Stomach smooth muscle (tissue), 2 donors: ENCODE measurements at regions not wholly inside any gene's neighbourhood (a gene's known extent, or its start where the extent isn't known, plus 50 kb on each side); places are given as distances from the start of the nearest gene placed in this dataset.

Source experiments
- H3K27ac ChIP-seq: one replicate; pipeline ENCODE4 v1.7.0; 2013; ENCODE audit warnings: mild to moderate bottlenecking, low read length, inconsistent platforms
- H3K27me3 ChIP-seq, 2 donors: one replicate each; pipeline ENCODE4 v1.7.0; 2013; ENCODE audit warnings: low read length in 2 of 2; ENCODE audit not compliant: insufficient read depth in 2 of 2, control insufficient read depth in 1 of 2
- H3K36me3 ChIP-seq, 2 donors: one replicate each; pipeline ENCODE4 v1.7.0; 2013; ENCODE audit warnings: low read length in 2 of 2; ENCODE audit not compliant: control insufficient read depth in 2 of 2, insufficient read depth in 2 of 2
- H3K4me1 ChIP-seq: one replicate; pipeline ENCODE4 v1.7.0; 2013; ENCODE audit warnings: low read length; ENCODE audit not compliant: control insufficient read depth, insufficient read depth
- H3K4me3 ChIP-seq, 2 donors: one replicate each; pipeline ENCODE4 v1.7.0; 2013; ENCODE audit warnings: low read length in 2 of 2
- H3K9ac ChIP-seq, 2 donors: one replicate each; pipeline ENCODE4 v1.7.0; 2013; ENCODE audit warnings: low read length in 2 of 2, mild to moderate bottlenecking in 1 of 2
- H3K9me3 ChIP-seq, 2 donors: one replicate each; pipeline ENCODE4 v1.7.0; 2013; ENCODE audit warnings: low read length in 2 of 2; ENCODE audit not compliant: control insufficient read depth in 2 of 2
- donor health status: healthy.
- donor health status: Pancreatic carcinoma.

DNA sequence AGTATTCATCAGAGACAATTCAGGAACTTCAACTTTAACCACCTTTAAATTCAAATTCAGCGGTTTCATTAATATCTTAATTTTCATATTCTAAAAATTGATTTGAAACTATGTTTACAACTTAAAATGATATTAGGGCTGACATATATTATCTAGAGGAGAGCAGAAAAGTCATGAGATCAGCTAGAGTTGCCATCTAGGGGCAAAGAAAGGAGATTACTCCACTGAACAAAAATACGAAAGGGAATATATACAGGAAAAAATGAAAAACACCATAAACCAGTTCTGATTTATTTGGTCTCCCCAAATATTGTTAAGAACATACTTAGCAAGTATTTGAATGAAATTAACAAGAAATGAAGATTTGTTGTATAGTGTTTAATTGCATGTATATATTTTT lies 946.3 kb downstream of the DTWD2 start:
- no peaks in the 10 kb centered on the region for H3K27me3 ChIP-seq

DNA sequence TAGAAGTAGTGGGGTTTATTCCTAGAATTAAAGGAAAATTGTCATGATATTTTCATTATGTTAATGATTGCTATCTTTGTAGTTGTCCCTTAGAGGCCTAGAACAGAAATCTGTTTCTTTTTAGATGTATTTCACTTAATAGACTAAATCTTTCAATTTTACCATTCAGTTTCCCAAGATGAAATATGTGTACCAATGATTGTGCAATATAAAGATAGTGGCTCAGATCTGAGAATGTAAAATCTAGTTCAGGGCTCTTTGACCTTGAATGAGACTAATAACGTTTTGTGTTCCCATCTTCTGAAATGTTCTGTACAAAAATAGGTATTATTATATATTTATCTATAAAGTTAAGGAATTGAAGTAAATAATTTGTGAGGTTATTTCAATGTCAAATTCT lies 947.9 kb downstream of the DTWD2 start:
- no peak overlapping the region for H3K27ac ChIP-seq
- H3K36me3 ChIP-seq = no peaks in the 10 kb centered on the region
- no peaks in the 10 kb centered on the region for H3K27me3 ChIP-seq
- H3K4me1 ChIP-seq = no peaks in the 10 kb centered on the region
- H3K9ac ChIP-seq = no peak overlapping the region
- H3K4me3 ChIP-seq = no peak overlapping the region
- no peaks in the 10 kb centered on the region for H3K9me3 ChIP-seq

More for the DNA sequence above, 946.3 kb downstream of the DTWD2 start:
- Histone ChIP-seq H3K36me3 (no peaks in the 10 kb centered on the region), H3K9me3 (no peaks in the 10 kb centered on the region), H3K4me3 (no peak overlapping the region), H3K9ac (no peak overlapping the region), H3K27ac (no peak overlapping the region), H3K4me1 (no peaks in the 10 kb centered on the region)

GRCh38 chr5:118033686-118034338 lies 954.5 kb downstream of the DTWD2 start:
- Histone ChIP-seq H3K4me1 (no peaks in the 10 kb centered on the region), H3K36me3 (no peaks in the 10 kb centered on the region), H3K27ac (no peak overlapping the region), H3K27me3 (no peaks in the 10 kb centered on the region), H3K9ac (no peak overlapping the region), H3K9me3 (no peaks in the 10 kb centered on the region), H3K4me3 (no peak overlapping the region)

DNA sequence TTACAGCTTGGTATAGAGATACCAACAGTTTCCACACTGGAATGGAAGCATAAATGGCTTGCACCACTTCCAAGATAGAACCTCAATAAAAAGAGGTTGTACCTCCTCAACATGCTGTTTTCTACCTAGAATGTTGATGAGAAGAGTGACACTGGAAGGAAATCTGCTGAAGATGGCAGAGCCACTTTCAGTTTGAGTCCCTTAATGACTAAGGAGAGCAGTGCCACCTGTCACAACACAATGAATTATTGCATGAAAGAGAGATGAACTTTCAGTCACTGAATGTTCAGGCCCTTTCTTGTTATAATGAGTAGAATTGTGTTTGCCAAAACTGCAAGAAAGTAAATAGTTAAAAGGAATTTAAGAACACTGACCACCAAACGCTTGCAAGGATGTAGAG lies 958.5 kb downstream of the DTWD2 start:
- no peaks in the 10 kb centered on the region for H3K36me3 ChIP-seq
- no peaks in the 10 kb centered on the region for H3K9me3 ChIP-seq
- H3K4me1 ChIP-seq = no peaks in the 10 kb centered on the region
- H3K27ac ChIP-seq = no peak overlapping the region
- H3K27me3 ChIP-seq = no peaks in the 10 kb centered on the region
- no peak overlapping the region for H3K4me3 ChIP-seq
- no peak overlapping the region for H3K9ac ChIP-seq

GRCh38 chr5:118022062-118022461 lies 966.3 kb downstream of the DTWD2 start:
- H3K9ac ChIP-seq = no peak overlapping the region
- no peaks in the 10 kb centered on the region for H3K4me1 ChIP-seq
- no peaks in the 10 kb centered on the region for H3K36me3 ChIP-seq
- no peak overlapping the region for H3K27ac ChIP-seq
- no peaks in the 10 kb centered on the region for H3K27me3 ChIP-seq
- no peaks in the 10 kb centered on the region for H3K9me3 ChIP-seq
- H3K4me3 ChIP-seq = no peak overlapping the region

- H3K27me3 ChIP-seq = no peaks in the 10 kb centered on the region
- no peak overlapping the region for H3K27ac ChIP-seq
- no peak overlapping the region for H3K9ac ChIP-seq
- no peak overlapping the region for H3K4me3 ChIP-seq
- no peaks in the 10 kb centered on the region for H3K9me3 ChIP-seq
- no peaks in the 10 kb centered on the region for H3K36me3 ChIP-seq
- H3K4me1 ChIP-seq = no peaks in the 10 kb centered on the region
Measured at GRCh38 chr5:118017536-118017935, 970.8 kb downstream of the DTWD2 start.

- Histone ChIP-seq H3K9ac (no peak overlapping the region), H3K27ac (no peak overlapping the region), H3K4me3 (no peak overlapping the region), H3K36me3 (no peaks in the 10 kb centered on the region), H3K9me3 (no peaks in the 10 kb centered on the region), H3K4me1 (no peaks in the 10 kb centered on the region), H3K27me3 (no peaks in the 10 kb centered on the region)
Measured at GRCh38 chr5:118016396-118016795, 972.0 kb downstream of the DTWD2 start.

DNA sequence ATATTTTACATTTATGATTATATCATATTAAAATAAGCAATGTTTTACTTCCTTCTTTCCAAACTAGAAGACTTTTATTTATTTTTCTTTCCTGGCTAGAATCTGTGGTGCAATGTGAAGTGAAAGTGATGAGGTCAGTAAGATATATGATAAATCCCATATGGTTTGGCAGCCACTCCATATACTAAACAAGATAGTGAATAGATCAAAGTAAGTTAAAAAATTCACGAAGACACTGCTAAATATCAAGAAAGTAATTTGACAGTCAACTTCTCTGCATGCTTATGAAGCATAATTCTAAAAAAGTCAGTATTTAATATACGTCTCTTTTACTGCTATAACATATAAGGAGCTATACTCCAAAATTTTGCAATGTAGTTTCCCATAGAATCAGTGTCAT lies 972.8 kb downstream of the DTWD2 start:
- no peaks in the 10 kb centered on the region for H3K36me3 ChIP-seq
- H3K4me3 ChIP-seq = no peak overlapping the region
- no peaks in the 10 kb centered on the region for H3K4me1 ChIP-seq
- no peak overlapping the region for H3K9ac ChIP-seq
- H3K27me3 ChIP-seq = no peaks in the 10 kb centered on the region
- no peaks in the 10 kb centered on the region for H3K9me3 ChIP-seq
- no peak overlapping the region for H3K27ac ChIP-seq

DNA sequence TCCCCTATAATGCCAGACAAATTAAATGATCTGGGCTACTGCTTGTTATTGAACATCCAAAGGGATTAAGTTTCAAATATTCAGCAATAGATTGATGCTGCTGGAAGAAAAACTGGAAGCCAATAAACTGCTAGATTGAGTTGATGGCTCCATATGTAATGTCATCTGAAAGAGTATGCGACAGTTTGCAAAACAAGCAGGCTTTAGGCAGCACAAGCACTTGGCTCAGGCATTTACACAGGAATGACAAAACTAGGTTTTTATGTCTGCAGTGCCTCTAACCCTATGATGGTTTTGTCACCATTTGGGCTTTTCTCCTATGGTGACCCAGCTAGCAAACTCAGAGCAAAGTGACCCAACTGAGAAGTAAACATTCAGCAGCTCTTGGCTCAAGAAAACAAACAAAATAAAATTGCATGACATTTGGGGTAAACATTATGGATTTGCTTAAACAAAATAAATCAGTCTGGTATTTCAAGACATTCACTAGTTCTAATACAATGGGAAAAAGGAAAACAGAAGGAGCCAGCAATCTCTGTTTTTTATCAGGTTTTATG lies 978.5 kb downstream of the DTWD2 start:
- no peak overlapping the region for H3K27ac ChIP-seq
- H3K4me3 ChIP-seq = no peak overlapping the region
- H3K9ac ChIP-seq = no peak overlapping the region
- no peaks in the 10 kb centered on the region for H3K27me3 ChIP-seq
- no peaks in the 10 kb centered on the region for H3K4me1 ChIP-seq
- H3K36me3 ChIP-seq = no peaks in the 10 kb centered on the region
- no peaks in the 10 kb centered on the region for H3K9me3 ChIP-seq

- no peaks in the 10 kb centered on the region for H3K36me3 ChIP-seq
- no peak overlapping the region for H3K27ac ChIP-seq
- H3K4me1 ChIP-seq = no peaks in the 10 kb centered on the region
- H3K27me3 ChIP-seq = no peaks in the 10 kb centered on the region
- no peak overlapping the region for H3K4me3 ChIP-seq
- H3K9me3 ChIP-seq = no peaks in the 10 kb centered on the region
- H3K9ac ChIP-seq = no peak overlapping the region
Measured at GRCh38 chr5:118008779-118009178, 979.6 kb downstream of the DTWD2 start.

DNA sequence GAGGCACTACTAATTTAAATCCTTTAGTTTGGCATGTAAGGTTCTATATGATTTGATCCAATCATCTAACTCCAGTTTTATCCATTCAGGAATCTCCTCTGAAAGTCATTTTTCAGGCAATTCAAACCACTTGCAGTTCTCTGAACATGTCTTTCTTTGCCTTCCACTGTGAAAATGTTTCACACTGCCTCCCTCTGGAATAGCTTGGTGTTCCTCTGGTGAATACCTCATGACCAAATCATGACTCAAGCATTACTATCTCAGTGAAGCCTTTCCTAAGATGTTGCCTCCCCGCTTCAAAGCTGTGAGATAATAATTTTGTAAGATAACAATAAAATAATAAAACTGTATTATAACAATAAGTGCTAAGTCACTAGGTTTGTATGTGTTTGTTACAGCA lies 981.1 kb downstream of the DTWD2 start:
- Histone ChIP-seq H3K9ac (no peak overlapping the region), H3K27ac (no peak overlapping the region), H3K4me1 (no peaks in the 10 kb centered on the region), H3K4me3 (no peak overlapping the region), H3K36me3 (no peaks in the 10 kb centered on the region), H3K9me3 (no peaks in the 10 kb centered on the region), H3K27me3 (no peaks in the 10 kb centered on the region)
